ENCODE measurements at regions not wholly inside any gene's neighbourhood (a gene's known extent, or its start where the extent isn't known, plus 50 kb on each side); places are given as distances from the start of the nearest gene placed in this dataset.

GRCh38 chr6:125431971-125432370 is 130.2 kb upstream of the HDDC2 start:
- TF ChIP-seq CTCF (IDR thresholded peaks at IDR 0.05; ENCODE audit: low read length) (no peak), EZH2 (IDR thresholded peaks at IDR 0.05; ENCODE audit: borderline replicate concordance, low read length) (no peak)

Measured in OCI-LY1 (cell line).